ENCODE measurements at regions not wholly inside any gene's neighbourhood (a gene's known extent, or its start where the extent isn't known, plus 50 kb on each side); places are given as distances from the start of the nearest gene placed in this dataset.

GRCh38 chr9:73219985-73220626 is 68.4 kb downstream of the ANXA1 start:
- intact Hi-C loops (cut with DNase I; ENCODE audit: low total_unique reads): no loop called here
- 73 to 92% methylated on average over 1 of the region's 1 CpG for WGBS, 2 donors
- no peak for DNase-seq
- Histone ChIP-seq H3K9me3 (no peaks in the 10 kb centered on the region), H3K4me1 (no peaks in the 10 kb centered on the region), H3K36me3 (ENCODE audit: low read depth, missing control alignments) (no peaks in the 10 kb centered on the region), H3K27me3 (no peaks in the 10 kb centered on the region), H3K4me3 (no peak overlapping the region), H3K27ac (no peak overlapping the region)
- TF ChIP-seq POLR2A (IDR thresholded peaks at IDR 0.05) (no peak), CTCF (IDR thresholded peaks at IDR 0.05) (no peak)

GRCh38 chr9:73223594-73223993 is 71.9 kb downstream of the ANXA1 start:
- intact Hi-C loops (cut with DNase I; ENCODE audit: low total_unique reads): no loop called here
- H3K27me3 ChIP-seq: no peaks in the 10 kb centered on the region
- no peak overlapping the region for H3K4me3 ChIP-seq

GRCh38 chr9:73229543-73229942 is 77.9 kb downstream of the ANXA1 start:
- no peak overlapping the region for H3K27ac ChIP-seq
- TF ChIP-seq POLR2A (IDR thresholded peaks at IDR 0.05) (no peak), CTCF (IDR thresholded peaks at IDR 0.05) (no peak)
- DNase-seq: no peak
- H3K36me3 ChIP-seq (ENCODE audit: low read depth, missing control alignments): no peaks in the 10 kb centered on the region
- WGBS, 2 donors: 73 to 85% methylated on average over 2 of the region's 2 CpGs
- no peaks in the 10 kb centered on the region for H3K9me3 ChIP-seq
- no peaks in the 10 kb centered on the region for H3K27me3 ChIP-seq
- intact Hi-C loops (cut with DNase I; ENCODE audit: low total_unique reads): no loop called here
- H3K4me3 ChIP-seq: no peak overlapping the region
- H3K4me1 ChIP-seq: no peaks in the 10 kb centered on the region

More at GRCh38 chr9:73223594-73223993, 71.9 kb downstream of the ANXA1 start:
- DNase-seq: no peak
- 87 to 100% methylated on average over 2 of the region's 2 CpGs for WGBS, 2 donors
- Histone ChIP-seq H3K4me1 (no peaks in the 10 kb centered on the region), H3K36me3 (ENCODE audit: low read depth, missing control alignments) (no peaks in the 10 kb centered on the region), H3K9me3 (no peaks in the 10 kb centered on the region), H3K27ac (no peak overlapping the region)
- TF ChIP-seq CTCF (IDR thresholded peaks at IDR 0.05): no peak
- TF ChIP-seq POLR2A (IDR thresholded peaks at IDR 0.05): no peak

- H3K4me1 ChIP-seq: no peaks in the 10 kb centered on the region
- H3K27ac ChIP-seq: no peak overlapping the region
- H3K27me3 ChIP-seq: no peaks in the 10 kb centered on the region
- H3K9me3 ChIP-seq: no peaks in the 10 kb centered on the region
- intact Hi-C loops (cut with DNase I; ENCODE audit: low total_unique reads): no loop called here
- H3K4me3 ChIP-seq: no peak overlapping the region
- WGBS, 2 donors: 74 to 76% methylated on average over 2 of the region's 2 CpGs
- no peaks in the 10 kb centered on the region for H3K36me3 ChIP-seq (ENCODE audit: low read depth, missing control alignments)
- no peak for TF ChIP-seq POLR2A (IDR thresholded peaks at IDR 0.05)
- TF ChIP-seq CTCF (IDR thresholded peaks at IDR 0.05): no peak
- DNase-seq: no peak
Measured at GRCh38 chr9:73230251-73230650, 78.6 kb downstream of the ANXA1 start.

- Histone ChIP-seq H3K36me3 (ENCODE audit: low read depth, missing control alignments) (no peaks in the 10 kb centered on the region), H3K4me1 (no peaks in the 10 kb centered on the region), H3K27me3 (no peaks in the 10 kb centered on the region), H3K4me3 (no peak overlapping the region), H3K9me3 (no peaks in the 10 kb centered on the region), H3K27ac (no peak overlapping the region)
- TF ChIP-seq POLR2A (IDR thresholded peaks at IDR 0.05): no peak
- no peak for TF ChIP-seq CTCF (IDR thresholded peaks at IDR 0.05)
- intact Hi-C loops (cut with DNase I; ENCODE audit: low total_unique reads): no loop called here
- DNase-seq: no peak
Measured at GRCh38 chr9:73231203-73231602, 79.5 kb downstream of the ANXA1 start.

Measured in testis (tissue), 2 donors.